ENCODE measurements at regions not wholly inside any gene's neighbourhood (a gene's known extent, or its start where the extent isn't known, plus 50 kb on each side); places are given as distances from the start of the nearest gene placed in this dataset.

DNA sequence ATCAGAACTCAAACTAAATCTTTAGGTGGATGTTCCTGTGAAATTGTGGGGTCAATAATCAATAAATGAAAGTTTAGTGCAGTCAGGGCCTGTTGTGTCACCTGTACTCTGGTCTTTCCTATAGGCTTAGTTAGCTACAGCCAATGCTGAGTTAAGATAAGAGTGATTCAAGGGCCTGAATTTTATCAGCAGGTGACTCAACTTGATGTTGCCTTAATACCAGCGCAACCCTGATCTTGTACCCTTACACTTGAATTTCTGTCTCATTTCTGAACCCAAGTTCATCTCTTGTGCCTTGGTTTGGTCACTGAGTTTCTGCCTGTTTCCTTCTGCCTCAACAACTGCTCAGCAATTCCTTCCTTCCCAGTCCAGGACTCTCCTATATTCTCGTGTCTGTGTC, 157.0 kb upstream of the E2F7 start:
- TF ChIP-seq POLR2AphosphoS5 (IDR thresholded peaks at IDR 0.05), result no peak
- no peak for TF ChIP-seq POLR2A (IDR thresholded peaks at IDR 0.05)
